GF-D8 (cell line): ENCODE measurements at regions not wholly inside any gene's neighbourhood (a gene's known extent, or its start where the extent isn't known, plus 50 kb on each side); places are given as distances from the start of the nearest gene placed in this dataset.

Experiments
- DNase-seq: peaks from one replicate; lab custom pipeline; 2025; lab: John Stamatoyannopoulos, UW

GRCh38 chr6:40312213-40313015, 274.8 kb downstream of the LRFN2 start:
- no peak for DNase-seq

- no peak for DNase-seq
Observed at GRCh38 chr6:40308533-40309306, 278.4 kb downstream of the LRFN2 start.

- no peak for DNase-seq
Observed at GRCh38 chr6:40307712-40308111, 279.5 kb downstream of the LRFN2 start.

GRCh38 chr6:40302856-40303454, 284.2 kb downstream of the LRFN2 start:
- DNase-seq = no peak

GRCh38 chr6:40299681-40300080, 287.5 kb downstream of the LRFN2 start:
- DNase-seq = no peak

- no peak for DNase-seq
Observed at GRCh38 chr6:40298207-40298606, 289.0 kb downstream of the LRFN2 start.

- DNase-seq = no peak
Observed at GRCh38 chr6:40295251-40295950, 291.8 kb downstream of the LRFN2 start.

- DNase-seq = no peak
Observed at GRCh38 chr6:40293460-40294185, 293.5 kb downstream of the LRFN2 start.

GRCh38 chr6:40293060-40293459, 294.1 kb downstream of the LRFN2 start:
- no peak for DNase-seq

GRCh38 chr6:40290816-40291215, 296.3 kb downstream of the LRFN2 start:
- no peak for DNase-seq

GRCh38 chr6:40288919-40289318, 298.2 kb downstream of the LRFN2 start:
- no peak for DNase-seq

GRCh38 chr6:40287296-40287850, 299.8 kb downstream of the LRFN2 start:
- no peak for DNase-seq

GRCh38 chr6:40286721-40287120, 300.4 kb downstream of the LRFN2 start:
- no peak for DNase-seq

GRCh38 chr6:40285996-40286395, 301.2 kb downstream of the LRFN2 start:
- no peak for DNase-seq

- DNase-seq = no peak
Observed at GRCh38 chr6:40285535-40285934, 301.6 kb downstream of the LRFN2 start.

GRCh38 chr6:40282986-40283385, 304.2 kb downstream of the LRFN2 start:
- DNase-seq = no peak

- DNase-seq = no peak
Observed at GRCh38 chr6:40281402-40281801, 305.8 kb downstream of the LRFN2 start.

- no peak for DNase-seq
Observed at GRCh38 chr6:40280231-40280630, 306.9 kb downstream of the LRFN2 start.

- no peak for DNase-seq
Observed at GRCh38 chr6:40276141-40276540, 311.0 kb downstream of the LRFN2 start.

- DNase-seq = no peak
Observed at GRCh38 chr6:40274058-40274457, 313.1 kb downstream of the LRFN2 start.

GRCh38 chr6:40268614-40269013, 318.6 kb downstream of the LRFN2 start:
- DNase-seq = no peak
